ENCODE measurements at regions not wholly inside any gene's neighbourhood (a gene's known extent, or its start where the extent isn't known, plus 50 kb on each side); places are given as distances from the start of the nearest gene placed in this dataset.

DNA sequence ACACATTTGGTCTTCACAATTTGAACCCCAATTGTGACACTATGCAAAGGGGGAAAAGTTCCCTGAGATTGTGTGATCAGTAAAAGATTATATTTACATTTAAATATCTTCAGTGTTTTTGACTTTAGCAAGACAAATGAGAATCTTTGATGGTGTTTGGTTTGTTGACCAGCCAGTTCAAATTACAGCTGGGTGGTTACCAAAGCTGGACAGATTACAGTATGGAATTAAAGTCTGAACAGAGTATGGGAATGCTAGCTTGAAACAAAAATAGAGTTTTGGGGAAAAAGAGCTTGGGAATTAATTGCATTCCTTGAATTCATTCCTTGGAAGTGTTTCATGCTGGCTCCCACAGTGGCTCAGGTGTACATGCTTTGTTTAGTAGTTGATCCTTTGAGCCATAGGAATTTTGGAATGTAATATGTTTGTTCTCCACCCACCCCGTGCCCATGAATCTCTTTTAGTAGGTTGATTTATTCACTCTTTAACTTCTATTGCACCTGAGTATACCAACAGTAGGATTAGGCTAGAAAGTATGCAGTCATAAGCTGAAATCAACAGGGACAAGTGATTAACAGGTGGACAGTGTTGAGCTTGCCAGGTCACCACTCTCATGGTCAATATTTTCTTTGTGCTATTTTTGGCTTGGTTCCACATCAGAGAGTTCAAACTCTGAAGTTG is 81.1 kb upstream of the HELT start:
- Histone ChIP-seq H4K91ac (replicated peaks; ENCODE audit: insufficient read length, low read length) (no peak overlapping the region), H3K23me2 (ENCODE audit: low read depth, low read length) (no peaks in the 10 kb centered on the region), H3K4me1 (replicated peaks in 1 of 4; ENCODE audit: control insufficient read depth in 3 of 4, insufficient read depth in 4 of 4, low read length in 3 of 4) (no peaks in the 10 kb centered on the region), H4K20me1 (replicated peaks in 1 of 2; ENCODE audit: control insufficient read depth in 1 of 2, insufficient read depth in 2 of 2, low read length in 2 of 2) (no peaks in the 10 kb centered on the region), H4K8ac (ENCODE audit: extremely low read depth, insufficient read depth, low read length) (no peak overlapping the region), H3K36me3 (ENCODE audit: control insufficient read depth in 2 of 4, insufficient read depth in 4 of 4, low read length in 3 of 4) (no peaks in the 10 kb centered on the region), H3K79me2 (ENCODE audit: control insufficient read depth in 1 of 2, insufficient read depth in 2 of 2, low read length in 2 of 2) (no peaks in the 10 kb centered on the region), H3K23ac (ENCODE audit: insufficient read length) (no peak overlapping the region), H3K27me3 (replicated peaks in 1 of 4; ENCODE audit: control insufficient read depth in 3 of 4, extremely low read depth in 1 of 4, insufficient read depth in 3 of 4, low read length in 3 of 4) (no peaks in the 10 kb centered on the region), H3K14ac (ENCODE audit: insufficient read length) (no peak overlapping the region), H2AK5ac (ENCODE audit: low read depth, low read length) (no peak overlapping the region), H2BK12ac (ENCODE audit: low read depth, low read length) (no peak overlapping the region), H2BK120ac (replicated peaks; ENCODE audit: low read depth, low read length) (no peak overlapping the region), H2BK5ac (ENCODE audit: low read depth, low read length) (no peak overlapping the region), H3K4me3 (ENCODE audit: extremely low read depth in 1 of 4, insufficient read depth in 2 of 4, low read depth in 3 of 4, low read length in 4 of 4) (no peak overlapping the region), H2BK15ac (ENCODE audit: low read length) (no peak overlapping the region), H3K9me3 (ENCODE audit: insufficient read depth in 2 of 2, low read depth in 1 of 2, low read length in 1 of 2) (peaks cover 4% of the 10 kb centered on the region in 2 experiments; a peak in 3 of 4 replicates), H3K4me2 (ENCODE audit: insufficient read depth in 1 of 2, low read depth in 2 of 2, low read length in 2 of 2) (no peak overlapping the region), H3K4ac (replicated peaks; ENCODE audit: insufficient read length, low read depth, low read length) (no peak overlapping the region), H2BK20ac (ENCODE audit: low read length) (no peak overlapping the region), H3K56ac (replicated peaks; ENCODE audit: insufficient read length, low read depth, low read length) (no peak overlapping the region), H3K27ac (ENCODE audit: low read depth, low read length) (no peak overlapping the region), H3K79me1 (ENCODE audit: low read depth, low read length) (no peaks in the 10 kb centered on the region), H3K9ac (replicated peaks in 1 of 4; ENCODE audit: extremely low read depth in 1 of 4, low read depth in 3 of 4, low read length in 3 of 4) (no peak overlapping the region), H3K18ac (ENCODE audit: extremely low read depth, low read length) (no peak overlapping the region), H4K5ac (ENCODE audit: insufficient read length, low read depth, low read length) (no peak overlapping the region), H2AFZ (ENCODE audit: low read length) (no peak overlapping the region)
- POLR2A ChIA-PET (ENCODE audit: partially characterized antibody), result no interaction called here
- CTCF ChIA-PET (ENCODE audit: partially characterized antibody), result interaction anchor here (0.6 to 1.8 kb wide), 8 partner anchors 21 to 192 kb away, joined by 3 to 6 read pairs (median 4); no protein-coding TSS in a partner anchor
- WGBS, 2 experiments (ENCODE audit: extremely low coverage in 1 of 2, insufficient coverage in 1 of 2, insufficient read length in 1 of 2, insufficient replicate concordance in 2 of 2, low coverage in 1 of 2, low lambda C conversion rate in 2 of 2, missing lambda C conversion rate in 1 of 2), result 78% methylated on average over 1 of the region's 1 CpG; no CpG with 5 or more reads in 1 of the 2 experiments
- DNase-seq (ENCODE audit: low read depth in 1 of 2, low spot score in 2 of 2) (no peak), FAIRE-seq (no peak)
- TF ChIP-seq JUND (IDR thresholded peaks at IDR 0.05; ENCODE audit: low read length), result no peak
- TF ChIP-seq CREB1 (IDR thresholded peaks at IDR 0.05), result no peak
- no peak for TF ChIP-seq POLR2A (IDR thresholded peaks at IDR 0.05; ENCODE audit: control extremely low read depth in 1 of 2, low read depth in 2 of 2, low read length in 2 of 2)

Measured in H1 (cell line).